WERI-Rb-1 (cell line): ENCODE measurements at regions not wholly inside any gene's neighbourhood (a gene's known extent, or its start where the extent isn't known, plus 50 kb on each side); places are given as distances from the start of the nearest gene placed in this dataset.

Source experiments
- DNase-seq: peaks from one replicate; pipeline ENCODE4 v3.0.0-alpha.2; 2020
- H3K27ac ChIP-seq: fragments of 250-450 bp; sonication (Bioruptor Pico); 2 replicates; pipeline ENCODE4 v1.5.1; 2020; ENCODE audit warnings: mild to moderate bottlenecking, moderate library complexity
- H3K27me3 ChIP-seq: fragments of 250-450 bp; sonication (Bioruptor Pico); 2 replicates; pipeline ENCODE4 v1.5.1; 2021; ENCODE audit warnings: mild to moderate bottlenecking, low read depth, moderate library complexity; ENCODE audit not compliant: insufficient read depth, severe bottlenecking
- H3K36me3 ChIP-seq: fragments of 250-450 bp; sonication (Bioruptor Pico); 2 replicates; pipeline ENCODE4 v1.5.1; 2020; ENCODE audit warnings: mild to moderate bottlenecking, moderate library complexity
- H3K4me3 ChIP-seq: 2 replicates; pipeline ENCODE4 v1.5.1; 2011; ENCODE audit warnings: low read depth, mild to moderate bottlenecking, control low read depth, low read length
- H3K9me3 ChIP-seq: fragments of 250-450 bp; sonication (Bioruptor Pico); 2 replicates; pipeline ENCODE4 v1.5.1; 2021; ENCODE audit warnings: mild to moderate bottlenecking, moderate library complexity; ENCODE audit not compliant: severe bottlenecking
- TF ChIP-seq, protein P1 (sequence below): IDR thresholded peaks from 2 replicates; pipeline ENCODE4 v1.5.1; 2011; ENCODE audit warnings: low read depth, mild to moderate bottlenecking, control low read depth, inconsistent platforms, low read length

DNA sequence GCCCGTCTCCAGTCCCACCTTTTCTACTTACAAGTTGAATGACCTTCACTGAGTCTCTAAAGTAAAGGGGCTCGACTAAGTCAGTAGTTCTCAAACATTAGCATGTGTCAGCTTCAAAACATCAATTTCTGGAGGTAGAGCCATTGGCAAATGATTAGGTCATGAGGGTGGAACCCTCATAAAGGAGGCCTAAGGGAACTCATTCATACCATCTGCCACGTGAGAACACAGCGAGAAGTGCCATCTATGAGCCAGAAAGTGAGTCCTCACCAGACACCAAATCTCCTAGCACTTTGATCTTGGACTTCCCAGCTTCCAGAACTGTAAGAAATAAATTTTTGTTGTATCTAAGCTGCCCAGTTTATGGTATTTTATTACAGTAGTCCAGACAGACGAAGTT lies 129.8 kb downstream of the MEX3B start:
- Histone ChIP-seq H3K36me3 (no peaks in the 10 kb centered on the region), H3K9me3 (peaks cover 23% of the 10 kb centered on the region), H3K4me3 (no peak overlapping the region), H3K27ac (no peak overlapping the region), H3K27me3 (no peaks in the 10 kb centered on the region)
- TF ChIP-seq, protein P1, sequence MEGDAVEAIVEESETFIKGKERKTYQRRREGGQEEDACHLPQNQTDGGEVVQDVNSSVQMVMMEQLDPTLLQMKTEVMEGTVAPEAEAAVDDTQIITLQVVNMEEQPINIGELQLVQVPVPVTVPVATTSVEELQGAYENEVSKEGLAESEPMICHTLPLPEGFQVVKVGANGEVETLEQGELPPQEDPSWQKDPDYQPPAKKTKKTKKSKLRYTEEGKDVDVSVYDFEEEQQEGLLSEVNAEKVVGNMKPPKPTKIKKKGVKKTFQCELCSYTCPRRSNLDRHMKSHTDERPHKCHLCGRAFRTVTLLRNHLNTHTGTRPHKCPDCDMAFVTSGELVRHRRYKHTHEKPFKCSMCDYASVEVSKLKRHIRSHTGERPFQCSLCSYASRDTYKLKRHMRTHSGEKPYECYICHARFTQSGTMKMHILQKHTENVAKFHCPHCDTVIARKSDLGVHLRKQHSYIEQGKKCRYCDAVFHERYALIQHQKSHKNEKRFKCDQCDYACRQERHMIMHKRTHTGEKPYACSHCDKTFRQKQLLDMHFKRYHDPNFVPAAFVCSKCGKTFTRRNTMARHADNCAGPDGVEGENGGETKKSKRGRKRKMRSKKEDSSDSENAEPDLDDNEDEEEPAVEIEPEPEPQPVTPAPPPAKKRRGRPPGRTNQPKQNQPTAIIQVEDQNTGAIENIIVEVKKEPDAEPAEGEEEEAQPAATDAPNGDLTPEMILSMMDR: no peak
- no peak for DNase-seq

DNA sequence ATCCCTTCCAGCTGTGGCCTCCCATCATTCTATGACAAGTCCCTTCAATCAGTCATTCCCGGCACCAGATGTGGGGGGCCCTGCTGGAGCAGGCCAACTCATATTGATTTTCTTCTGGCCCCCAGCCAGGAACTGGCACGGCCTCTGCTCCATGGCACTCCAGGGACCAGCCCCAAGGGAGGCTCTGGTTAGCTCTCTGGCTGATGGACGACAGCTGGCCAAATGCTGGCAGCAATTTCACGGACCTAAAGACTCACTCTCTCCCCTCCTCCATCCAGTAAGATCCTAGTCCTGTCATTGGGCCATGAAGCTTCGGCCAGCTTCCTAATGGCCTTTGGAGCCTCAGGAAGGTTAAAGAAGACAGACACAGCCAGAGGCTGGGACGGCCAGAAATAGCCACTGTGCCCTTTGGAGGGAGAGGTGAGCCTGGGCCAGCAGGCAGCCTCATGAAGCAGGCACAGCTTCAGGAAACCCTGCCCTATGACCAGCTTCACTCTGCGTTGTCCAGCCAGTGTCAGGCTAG lies 131.0 kb downstream of the MEX3B start:
- Histone ChIP-seq H3K4me3 (no peak overlapping the region), H3K27ac (no peak overlapping the region), H3K27me3 (no peaks in the 10 kb centered on the region), H3K36me3 (no peaks in the 10 kb centered on the region), H3K9me3 (peaks cover 23% of the 10 kb centered on the region)
- no peak for DNase-seq
- TF ChIP-seq, protein P1: no peak

DNA sequence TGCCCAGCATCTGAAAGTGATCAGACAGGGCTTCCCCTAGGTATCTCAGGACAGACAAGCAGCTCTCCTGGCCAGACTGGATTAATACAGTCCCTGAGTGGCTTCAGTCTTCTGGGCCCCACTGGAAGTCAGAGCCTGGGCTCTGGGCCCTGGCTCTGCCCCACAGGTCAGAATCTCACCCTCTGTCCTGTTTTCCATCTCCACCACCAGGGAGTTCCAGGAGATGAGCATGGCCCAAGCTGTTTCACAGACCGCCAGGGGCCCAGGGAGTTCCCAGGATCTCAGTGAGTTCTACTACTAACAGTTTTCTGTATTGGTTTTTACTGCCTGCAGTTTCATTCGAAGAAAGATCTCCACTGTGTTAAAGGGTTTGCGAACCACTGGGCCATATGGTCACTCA lies 131.5 kb downstream of the MEX3B start:
- Histone ChIP-seq H3K9me3 (peaks cover 21% of the 10 kb centered on the region), H3K27ac (no peak overlapping the region)
- no peak for DNase-seq

DNA sequence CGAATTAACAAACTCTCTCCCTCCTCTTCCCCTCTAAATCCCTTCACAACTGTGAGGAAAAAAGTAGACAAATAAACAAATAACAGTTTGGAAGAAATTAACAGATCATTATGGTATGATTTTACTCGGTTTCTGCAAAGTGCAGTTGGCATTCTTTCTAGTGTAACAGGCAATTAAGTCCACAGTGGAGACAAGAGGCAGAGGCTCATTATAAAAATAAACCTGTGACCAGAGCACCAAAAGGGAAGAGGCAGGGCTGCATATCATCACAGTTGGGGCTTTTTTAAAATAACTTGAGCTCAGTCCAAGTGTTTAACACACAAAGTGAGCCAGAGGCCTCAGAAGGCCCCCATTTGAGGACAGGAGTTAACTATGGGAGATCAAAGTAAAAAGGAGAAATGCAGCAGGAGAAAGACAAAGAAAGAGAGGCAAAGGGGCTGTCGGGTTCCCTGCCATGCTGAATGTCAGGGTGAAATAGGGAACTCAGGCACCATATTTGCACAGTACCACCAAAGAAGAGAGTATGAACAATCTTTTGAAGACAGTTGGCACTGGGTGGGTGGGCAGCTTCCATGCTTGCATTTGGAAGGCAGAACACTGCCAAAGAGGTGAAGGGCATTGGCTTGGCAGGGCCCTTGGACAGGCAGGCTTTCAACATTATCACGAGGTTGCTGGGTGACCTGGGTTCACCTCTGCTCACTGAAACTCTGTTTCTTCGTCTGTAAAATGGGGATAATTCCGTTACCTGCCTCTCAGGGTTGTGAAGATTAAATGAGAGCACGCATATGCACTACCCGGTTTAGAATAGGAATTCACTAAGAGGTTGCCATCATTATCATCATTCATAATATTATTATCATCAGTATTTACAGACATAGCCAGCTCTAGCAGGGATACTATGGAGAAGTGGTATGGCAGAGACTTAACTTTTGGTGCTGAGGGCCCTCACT lies 134.5 kb downstream of the MEX3B start:
- H3K27ac ChIP-seq: no peak overlapping the region
- H3K4me3 ChIP-seq: no peak overlapping the region
- no peaks in the 10 kb centered on the region for H3K27me3 ChIP-seq
- H3K9me3 ChIP-seq: no peaks in the 10 kb centered on the region
- H3K36me3 ChIP-seq: no peaks in the 10 kb centered on the region
- DNase-seq: no peak
- TF ChIP-seq, protein P1: no peak

More for the DNA sequence above, 131.5 kb downstream of the MEX3B start:
- TF ChIP-seq, protein P1: no peak
- no peak overlapping the region for H3K4me3 ChIP-seq
- H3K27me3 ChIP-seq: no peaks in the 10 kb centered on the region
- no peaks in the 10 kb centered on the region for H3K36me3 ChIP-seq

DNA sequence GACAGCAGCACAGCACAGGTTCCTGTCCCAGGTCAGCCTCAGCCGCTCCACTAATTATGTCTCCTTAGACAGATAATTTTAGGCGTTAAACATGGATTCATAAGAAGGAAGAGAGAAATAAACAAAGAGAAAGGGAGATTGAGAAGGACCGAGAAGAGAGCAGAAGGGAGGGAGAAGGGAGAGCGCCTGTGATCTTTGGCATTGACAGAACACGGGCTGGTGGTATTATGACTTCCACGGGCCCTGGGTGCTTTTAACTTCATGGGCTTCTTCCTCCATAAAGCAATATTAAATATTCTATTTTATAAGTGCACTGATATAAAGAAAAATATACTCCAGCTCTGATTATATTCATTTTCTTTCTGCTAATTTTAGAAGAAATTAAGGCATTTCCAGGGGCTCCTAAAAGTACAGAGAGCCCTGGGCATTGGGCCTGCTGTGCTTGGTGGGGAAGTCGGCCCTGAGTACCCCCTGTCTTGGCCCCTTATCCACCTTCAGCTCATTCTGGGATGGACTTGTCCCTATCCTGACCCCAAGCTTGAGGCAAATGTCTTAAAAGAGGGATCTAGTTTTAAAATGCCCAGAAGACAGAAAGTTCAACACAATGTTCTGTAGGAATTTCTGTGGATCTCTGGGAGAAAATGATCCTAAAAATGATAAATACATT lies 135.3 kb downstream of the MEX3B start:
- no peak overlapping the region for H3K27ac ChIP-seq
- TF ChIP-seq, protein P1: no peak
- no peak overlapping the region for H3K4me3 ChIP-seq

More for the DNA sequence above, 135.3 kb downstream of the MEX3B start:
- no peaks in the 10 kb centered on the region for H3K36me3 ChIP-seq
- no peaks in the 10 kb centered on the region for H3K27me3 ChIP-seq
- DNase-seq: no peak
- no peaks in the 10 kb centered on the region for H3K9me3 ChIP-seq
